ENCODE measurements at regions not wholly inside any gene's neighbourhood (a gene's known extent, or its start where the extent isn't known, plus 50 kb on each side); places are given as distances from the start of the nearest gene placed in this dataset.
"Not testable (repeated sequence)": the region's sequence is repeated elsewhere in the genome, so short reads cannot be mapped to it uniquely, and the experiment has no call there.

- Histone ChIP-seq H3K27me3 (ENCODE audit: low read depth) (no peaks in the 10 kb centered on the region), H3K4me1 (no peaks in the 10 kb centered on the region), H3K27ac (replicated peaks) (no peak overlapping the region), H3K9me3 (replicated peaks) (no peaks in the 10 kb centered on the region), H3K4me3 (no peak overlapping the region), H3K36me3 (no peaks in the 10 kb centered on the region)
- DNase-seq, result no peak
- intact Hi-C loops (cut with micrococcal nuclease), result no loop called here
- TF ChIP-seq, protein P1, sequence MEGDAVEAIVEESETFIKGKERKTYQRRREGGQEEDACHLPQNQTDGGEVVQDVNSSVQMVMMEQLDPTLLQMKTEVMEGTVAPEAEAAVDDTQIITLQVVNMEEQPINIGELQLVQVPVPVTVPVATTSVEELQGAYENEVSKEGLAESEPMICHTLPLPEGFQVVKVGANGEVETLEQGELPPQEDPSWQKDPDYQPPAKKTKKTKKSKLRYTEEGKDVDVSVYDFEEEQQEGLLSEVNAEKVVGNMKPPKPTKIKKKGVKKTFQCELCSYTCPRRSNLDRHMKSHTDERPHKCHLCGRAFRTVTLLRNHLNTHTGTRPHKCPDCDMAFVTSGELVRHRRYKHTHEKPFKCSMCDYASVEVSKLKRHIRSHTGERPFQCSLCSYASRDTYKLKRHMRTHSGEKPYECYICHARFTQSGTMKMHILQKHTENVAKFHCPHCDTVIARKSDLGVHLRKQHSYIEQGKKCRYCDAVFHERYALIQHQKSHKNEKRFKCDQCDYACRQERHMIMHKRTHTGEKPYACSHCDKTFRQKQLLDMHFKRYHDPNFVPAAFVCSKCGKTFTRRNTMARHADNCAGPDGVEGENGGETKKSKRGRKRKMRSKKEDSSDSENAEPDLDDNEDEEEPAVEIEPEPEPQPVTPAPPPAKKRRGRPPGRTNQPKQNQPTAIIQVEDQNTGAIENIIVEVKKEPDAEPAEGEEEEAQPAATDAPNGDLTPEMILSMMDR (IDR thresholded peaks at IDR 0.05; ENCODE audit: borderline replicate concordance), result no peak
Observed at GRCh38 chr14:106094654-106095189, 568.3 kb downstream of the TMEM121 start.

- Histone ChIP-seq H3K9me3 (replicated peaks) (no peaks in the 10 kb centered on the region), H3K27me3 (ENCODE audit: low read depth) (no peaks in the 10 kb centered on the region), H3K36me3 (no peaks in the 10 kb centered on the region), H3K27ac (replicated peaks) (no peak overlapping the region), H3K4me3 (no peak overlapping the region), H3K4me1 (no peaks in the 10 kb centered on the region)
- DNase-seq, result no peak
- TF ChIP-seq, protein P1 (IDR thresholded peaks at IDR 0.05; ENCODE audit: borderline replicate concordance), result no peak
- intact Hi-C loops (cut with micrococcal nuclease), result no loop called here
Observed at GRCh38 chr14:106107703-106108102, 581.3 kb downstream of the TMEM121 start.

- Histone ChIP-seq H3K4me3 (no peak overlapping the region), H3K9me3 (replicated peaks) (no peaks in the 10 kb centered on the region), H3K36me3 (no peaks in the 10 kb centered on the region), H3K27me3 (ENCODE audit: low read depth) (no peaks in the 10 kb centered on the region), H3K27ac (replicated peaks) (no peak overlapping the region), H3K4me1 (no peaks in the 10 kb centered on the region)
- DNase-seq, result no peak
- intact Hi-C loops (cut with micrococcal nuclease), result no loop called here
- TF ChIP-seq, protein P1 (IDR thresholded peaks at IDR 0.05; ENCODE audit: borderline replicate concordance), result no peak
Observed at GRCh38 chr14:106109337-106109736, 583.0 kb downstream of the TMEM121 start.

DNA sequence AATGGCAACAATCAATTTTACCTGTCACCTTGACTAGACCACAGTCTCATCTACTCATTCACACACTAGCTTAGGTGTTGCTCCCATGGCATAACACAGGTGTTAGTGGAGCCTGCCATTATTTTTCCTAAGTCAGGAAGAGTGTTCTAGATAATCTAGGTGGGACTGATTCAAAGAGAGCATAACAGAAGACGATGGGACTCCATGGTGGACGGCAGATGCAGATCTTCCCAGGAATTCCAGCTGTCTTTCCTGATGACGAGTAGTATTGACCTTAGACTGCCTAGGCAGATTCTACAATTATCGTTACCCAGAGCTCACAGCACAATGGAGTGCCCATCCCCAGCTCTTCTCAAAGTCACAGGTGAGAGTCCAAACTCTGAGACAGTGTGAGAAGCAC lies 589.0 kb downstream of the TMEM121 start:
- TF ChIP-seq, protein P1 (IDR thresholded peaks at IDR 0.05; ENCODE audit: borderline replicate concordance), result no peak
- no peak for DNase-seq
- H3K27me3 ChIP-seq (ENCODE audit: low read depth), result peaks cover 43% of the 10 kb centered on the region
- no peaks in the 10 kb centered on the region for H3K36me3 ChIP-seq
- H3K9me3 ChIP-seq (replicated peaks), result no peaks in the 10 kb centered on the region
- intact Hi-C loops (cut with micrococcal nuclease), result no loop called here
- no peak overlapping the region for H3K4me3 ChIP-seq
- H3K27ac ChIP-seq (replicated peaks), result no peak overlapping the region
- no peaks in the 10 kb centered on the region for H3K4me1 ChIP-seq

DNA sequence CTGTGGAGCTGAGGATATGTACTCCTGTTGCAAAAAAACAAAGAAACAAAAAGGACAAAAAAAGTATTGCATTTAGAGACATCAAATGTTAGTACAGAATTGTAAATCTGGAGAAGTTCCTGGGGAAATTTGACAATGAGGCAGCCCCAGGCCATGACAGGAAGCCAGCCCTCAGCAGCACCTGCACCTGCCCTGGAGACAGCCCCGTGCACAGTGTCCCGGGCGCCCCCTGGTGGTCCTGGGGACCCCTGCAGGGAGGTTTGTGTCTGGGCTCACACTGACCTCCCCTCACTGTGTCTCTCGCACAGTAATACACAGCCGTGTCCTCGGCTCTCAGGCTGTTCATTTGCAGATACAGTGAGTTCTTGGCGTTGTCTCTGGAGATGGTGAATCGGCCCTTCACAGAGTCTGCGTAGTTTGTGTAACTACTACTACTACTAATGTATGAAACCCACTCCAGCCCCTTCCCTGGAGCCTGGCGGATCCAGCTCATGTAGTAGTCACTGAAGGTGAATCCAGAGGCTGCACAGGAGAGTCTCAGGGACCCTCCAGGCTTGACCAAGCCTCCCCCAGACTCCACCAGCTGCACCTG lies 590.1 kb downstream of the TMEM121 start:
- peaks cover 53% of the 10 kb centered on the region for H3K27me3 ChIP-seq (ENCODE audit: low read depth)
- H3K4me1 ChIP-seq; H3K27ac ChIP-seq (replicated peaks); H3K36me3 ChIP-seq; intact Hi-C loops (cut with micrococcal nuclease); H3K4me3 ChIP-seq; DNase-seq; H3K9me3 ChIP-seq (replicated peaks): not testable (repeated sequence)

DNA sequence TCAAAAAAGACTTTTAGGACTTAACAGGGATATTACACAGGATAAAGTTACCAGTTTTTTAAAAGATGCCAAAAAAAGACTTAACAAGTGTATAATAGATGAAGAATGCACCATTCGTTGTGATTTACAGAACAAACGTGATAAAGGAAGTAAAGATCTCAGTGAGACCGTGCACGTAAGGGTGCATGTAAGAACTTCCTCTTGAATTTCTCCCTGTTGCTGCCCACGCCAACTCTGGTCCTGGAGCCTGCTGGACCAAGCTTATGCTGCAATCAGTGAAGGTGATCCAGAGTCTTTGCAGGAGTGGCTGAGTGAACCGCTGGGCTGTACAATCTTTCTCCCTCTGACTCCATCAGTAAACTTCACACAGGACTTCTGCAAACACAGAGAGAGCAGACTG lies 593.7 kb downstream of the TMEM121 start:
- H3K9me3 ChIP-seq (replicated peaks), result no peaks in the 10 kb centered on the region
- no peak for DNase-seq
- no peak overlapping the region for H3K27ac ChIP-seq (replicated peaks)
- peaks cover 86% of the 10 kb centered on the region for H3K27me3 ChIP-seq (ENCODE audit: low read depth)
- no peaks in the 10 kb centered on the region for H3K36me3 ChIP-seq
- intact Hi-C loops (cut with micrococcal nuclease), result no loop called here
- no peak overlapping the region for H3K4me3 ChIP-seq
- TF ChIP-seq, protein P1 (IDR thresholded peaks at IDR 0.05; ENCODE audit: borderline replicate concordance), result no peak
- no peaks in the 10 kb centered on the region for H3K4me1 ChIP-seq
